Pancreas (tissue), 10 donors: ENCODE measurements at regions not wholly inside any gene's neighbourhood (a gene's known extent, or its start where the extent isn't known, plus 50 kb on each side); places are given as distances from the start of the nearest gene placed in this dataset.
A peak's percentile ranks its signal among the peaks of the same experiment; 100 is the strongest.

Source experiments
- ATAC-seq, 4 donors: fragments of 200-7000 bp; cut with Tn5 transposase; one replicate each; pipeline versions ENCODE4 v1.8.0 to v1.9.1; 2020; ENCODE audit warnings: mild to moderate bottlenecking in 4 of 4, moderate library complexity in 4 of 4
- DNase-seq, 6 donors: peaks; one replicate each; pipeline ENCODE4 v3.0.0-alpha.2; 2020
- FAIRE-seq: peaks from 2 replicates; lab custom pipeline; 2012; peaks lifted over from hg19 to GRCh38; lab: Jason Lieb, UNC
- H3K27ac ChIP-seq, 4 donors: fragments of 200-600 bp; sonication (generic); 1 replicate in 3 of 4; 2 replicates in 1 of 4; pipeline versions ENCODE4 v1.5.0 to v1.8.0; 2020
- H3K27me3 ChIP-seq, 4 donors: fragments of 200-600 bp; one replicate each; pipeline ENCODE4 v1.8.0; 2021
- H3K36me3 ChIP-seq, 3 donors: fragments of 200-600 bp; sonication (generic) in 1 of 3; one replicate each; pipeline versions ENCODE4 v1.5.0 to v1.8.0; 2020 to 2021
- H3K4me1 ChIP-seq, 3 donors: fragments of 200-600 bp; one replicate each; pipeline ENCODE4 v1.8.0; 2021
- H3K4me3 ChIP-seq, 4 donors: fragments of 200-600 bp; sonication (generic) in 2 of 4; one replicate each; pipeline versions ENCODE4 v1.5.0 to v1.8.0; 2020 to 2021
- H3K9me3 ChIP-seq, 4 donors: fragments of 200-600 bp; one replicate each; pipeline ENCODE4 v1.8.0; 2021
- CTCF ChIP-seq, 4 donors: fragments of 200-600 bp; sonication (generic) in 3 of 4; IDR thresholded peaks; one replicate each; pipeline versions ENCODE4 v1.5.0 to v1.8.0; 2021; ENCODE audit warnings: antibody characterized with exemption in 4 of 4
- WGBS, 2 donors: extraction: QIAGEN DNeasy Blood & Tissue Kit; methylation state at CpG; one replicate each; pipeline ENCODE4 v1.1.7; 2013; 5-methylcytosine and 5-hydroxymethylcytosine counted together
- intact Hi-C, 3 donors: fragments of 100-400 bp; cut with DNase I; formaldehyde crosslinking; loops; one replicate each; pipeline versions ENCODE4 v1.11.1 to v1.14.2; 2022
- donor health status: healthy with polysubstance abuse.
- donor health status: DM: no; HTN: no; CAD: no; lungs with moderate emphysema.
- donor health status: DM: no; HTN: no; CAD: no.
- donor health status: control.
- donor health status: control.
- donor health status: Bipolar disorder and iron deficiency.
- donor health status: DM: yes; HTN: yes; CAD: no.
- donor health status: DM: no; HTN: no; CAD: no.
- donor health status: DM: no; HTN: no; CAD: no.
- donor health status: DM: yes; HTN: yes; CAD: no.

- no peak for FAIRE-seq
These were observed 463.8 kb upstream of the ARGLU1 start for GRCh38 chr13:107031716-107032115.

DNA sequence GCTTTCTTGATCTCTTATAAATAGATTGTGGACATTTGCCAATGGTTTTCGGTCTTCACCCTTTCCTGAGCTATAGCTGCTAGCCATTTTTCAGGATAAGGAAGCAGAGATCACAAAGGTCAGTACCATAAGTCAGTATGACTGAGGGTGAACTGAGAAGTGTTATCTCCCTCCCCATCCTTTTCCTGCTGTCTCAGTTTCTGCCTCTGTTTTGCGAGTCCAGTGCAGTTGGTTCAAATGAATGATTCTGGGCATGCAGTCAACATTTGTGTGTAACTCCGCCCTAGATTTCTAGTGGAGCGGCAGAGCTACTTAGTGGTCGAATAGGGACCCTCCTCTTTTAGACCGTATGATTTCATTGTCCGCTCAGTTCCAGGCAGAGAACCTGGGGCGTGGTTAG lies 460.8 kb upstream of the ARGLU1 start:
- no peak for DNase-seq
- no peaks in the 10 kb centered on the region for H3K36me3 ChIP-seq
- H3K4me1 ChIP-seq, result peaks cover 0 to 8% (median 0%) of the 10 kb centered on the region in 3 donors
- 82% methylated on average over 8 of the region's 8 CpGs for WGBS, 2 donors
- FAIRE-seq, result no peak
- H3K4me3 ChIP-seq, result no peak overlapping the region
- TF ChIP-seq CTCF (IDR thresholded peaks at IDR 0.05), result no peak
- H3K9me3 ChIP-seq, result no peaks in the 10 kb centered on the region
- no peaks in the 10 kb centered on the region for H3K27me3 ChIP-seq
- intact Hi-C loops, result no loop called here
- no peak for ATAC-seq
- no peak overlapping the region for H3K27ac ChIP-seq

More at GRCh38 chr13:107031716-107032115, 463.8 kb upstream of the ARGLU1 start:
- Histone ChIP-seq H3K9me3 (no peaks in the 10 kb centered on the region), H3K27me3 (no peaks in the 10 kb centered on the region), H3K4me1 (no peaks in the 10 kb centered on the region), H3K27ac (no peak overlapping the region), H3K4me3 (no peak overlapping the region), H3K36me3 (no peaks in the 10 kb centered on the region)
- TF ChIP-seq CTCF (IDR thresholded peaks at IDR 0.05), result no peak
- DNase-seq (no peak), ATAC-seq (no peak)
- intact Hi-C loops, result no loop called here
- WGBS, 2 donors, result 49 to 69% methylated on average over 2 of the region's 2 CpGs

DNA sequence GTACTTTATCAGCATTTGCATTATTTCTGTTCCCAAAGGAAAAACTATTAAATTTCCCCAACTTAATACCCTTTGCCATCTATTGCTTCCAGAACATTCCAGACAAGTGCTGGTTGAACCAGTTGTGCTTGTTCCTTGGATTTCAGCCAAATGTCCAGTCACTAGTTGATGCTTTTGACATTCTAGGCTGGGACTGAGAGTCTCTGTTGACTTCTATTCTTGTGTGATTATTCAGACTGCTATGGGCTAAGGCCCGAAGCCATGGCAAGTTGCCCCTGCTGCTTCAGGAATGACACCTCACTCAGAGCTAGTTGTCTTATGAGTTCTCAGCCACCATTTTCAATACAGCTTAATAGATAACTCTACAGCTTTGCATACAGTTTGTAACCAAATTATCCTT lies 458.1 kb upstream of the ARGLU1 start:
- peaks cover 0 to 8% (median 0%) of the 10 kb centered on the region in 3 donors for H3K4me1 ChIP-seq
- H3K36me3 ChIP-seq, result no peaks in the 10 kb centered on the region
- H3K27ac ChIP-seq, result peak overlapping the region in 1 of 4 donors; percentile 40
- TF ChIP-seq CTCF (IDR thresholded peaks at IDR 0.05), result no peak
- no peaks in the 10 kb centered on the region for H3K27me3 ChIP-seq
- peak; percentile 81 to 94 (median 88) for ATAC-seq
- intact Hi-C loops, result no loop called here
- FAIRE-seq, result no peak
- WGBS, 2 donors, result 0 to 13% methylated on average over 1 of the region's 1 CpG
- no peaks in the 10 kb centered on the region for H3K9me3 ChIP-seq
- H3K4me3 ChIP-seq, result no peak overlapping the region
- peak in 4 of 6 donors; percentile 27 to 65 (median 57) for DNase-seq

GRCh38 chr13:107023335-107023734 lies 455.4 kb upstream of the ARGLU1 start:
- H3K36me3 ChIP-seq, result no peaks in the 10 kb centered on the region

More at GRCh38 chr13:107023335-107023734, 455.4 kb upstream of the ARGLU1 start:
- ATAC-seq (no peak), DNase-seq (no peak), FAIRE-seq (no peak)
- intact Hi-C loops, result no loop called here
- H3K27ac ChIP-seq, result no peak overlapping the region
- no peaks in the 10 kb centered on the region for H3K27me3 ChIP-seq
- H3K4me3 ChIP-seq, result no peak overlapping the region
- 90 to 96% methylated on average over 2 of the region's 2 CpGs for WGBS, 2 donors
- peaks cover 0 to 8% (median 0%) of the 10 kb centered on the region in 3 donors for H3K4me1 ChIP-seq
- TF ChIP-seq CTCF (IDR thresholded peaks at IDR 0.05), result no peak
- no peaks in the 10 kb centered on the region for H3K9me3 ChIP-seq
